ENCODE measurements at regions not wholly inside any gene's neighbourhood (a gene's known extent, or its start where the extent isn't known, plus 50 kb on each side); places are given as distances from the start of the nearest gene placed in this dataset.

GRCh38 chr11:90822996-90823395 lies 600.1 kb upstream of the CHORDC1 start:
- TF ChIP-seq CTCF (IDR thresholded peaks at IDR 0.05) (no peak), POLR2A (IDR thresholded peaks at IDR 0.05) (no peak)
